CD14-positive monocyte (primary cell): ENCODE measurements at regions not wholly inside any gene's neighbourhood (a gene's known extent, or its start where the extent isn't known, plus 50 kb on each side); places are given as distances from the start of the nearest gene placed in this dataset.

Experiments used
- DNase-seq, 3 donors: peaks; one replicate each; pipeline ENCODE4 v3.0.0-alpha.2; 2011 to 2022
- H2AFZ ChIP-seq: 2 replicates; pipeline ENCODE4 v1.6.0; 2012; ENCODE audit warnings: mild to moderate bottlenecking, low read depth, low read length, inconsistent platforms; ENCODE audit not compliant: insufficient read depth, poor library complexity, severe bottlenecking
- H3K27ac ChIP-seq, 2 donors: 1 replicate in 1 of 2; 2 replicates in 1 of 2; pipeline ENCODE4 v1.5.1; 2012 to 2013; ENCODE audit warnings: low read length in 2 of 2, control low read depth in 1 of 2, inconsistent platforms in 1 of 2, low read depth in 1 of 2, mild to moderate bottlenecking in 1 of 2
- H3K27me3 ChIP-seq, 2 donors: one replicate each; pipeline versions ENCODE4 v1.6.0 to v1.6.1; 2011 to 2013; ENCODE audit warnings: low read length in 2 of 2; ENCODE audit not compliant: control insufficient read depth in 2 of 2, insufficient read depth in 2 of 2
- H3K36me3 ChIP-seq, 2 donors: replicated peaks in 1 of 2; 1 replicate in 1 of 2; 2 replicates in 1 of 2; pipeline versions ENCODE4 v1.5.1 to v1.6.1; 2012 to 2013; ENCODE audit warnings: low read length in 2 of 2, control low read depth in 1 of 2, inconsistent platforms in 1 of 2, mild to moderate bottlenecking in 1 of 2; ENCODE audit not compliant: insufficient read depth in 2 of 2, control insufficient read depth in 1 of 2
- H3K4me1 ChIP-seq, 2 donors: 1 replicate in 1 of 2; 2 replicates in 1 of 2; pipeline versions ENCODE4 v1.5.1 to v1.6.1; 2012 to 2013; ENCODE audit warnings: low read length in 2 of 2, control low read depth in 1 of 2, inconsistent platforms in 1 of 2, mild to moderate bottlenecking in 1 of 2, moderate library complexity in 1 of 2; ENCODE audit not compliant: insufficient read depth in 2 of 2, control insufficient read depth in 1 of 2
- H3K4me2 ChIP-seq: replicated peaks from 2 replicates; pipeline ENCODE3; 2012; ENCODE audit warnings: low read length, moderate library complexity, mild to moderate bottlenecking; ENCODE audit not compliant: poor library complexity, severe bottlenecking; ENCODE audit errors: extremely low read depth
- H3K4me3 ChIP-seq, 3 experiments: fragments of 200-600 bp in 1 of 3; sonication (generic) in 1 of 3; replicated peaks in 1 of 3; 1 replicate in 2 of 3; 2 replicates in 1 of 3; pipeline ENCODE4 v1.5.1; 2011 to 2013; ENCODE audit warnings: low read length in 3 of 3, mild to moderate bottlenecking in 3 of 3, control low read depth in 2 of 3, low read depth in 2 of 3, inconsistent platforms in 1 of 3, moderate library complexity in 1 of 3
- H3K79me2 ChIP-seq: 2 replicates; pipeline ENCODE4 v1.6.0; 2012; ENCODE audit warnings: mild to moderate bottlenecking, control low read depth, inconsistent platforms, low read length, moderate library complexity; ENCODE audit not compliant: insufficient read depth
- H3K9ac ChIP-seq: 2 replicates; pipeline ENCODE4 v1.6.0; 2017; ENCODE audit warnings: low read length, mild to moderate bottlenecking; ENCODE audit not compliant: insufficient read depth, poor library complexity, severe bottlenecking
- H3K9me3 ChIP-seq, 2 donors: replicated peaks in 1 of 2; 1 replicate in 1 of 2; 2 replicates in 1 of 2; pipeline versions ENCODE4 v1.5.1 to v1.6.1; 2012 to 2013; ENCODE audit warnings: low read length in 2 of 2, control low read depth in 1 of 2; ENCODE audit not compliant: control insufficient read depth in 1 of 2, insufficient read depth in 1 of 2
- H4K20me1 ChIP-seq: 2 replicates; pipeline ENCODE4 v1.6.0; 2012; ENCODE audit warnings: mild to moderate bottlenecking, low read length, control low read depth, moderate library complexity; ENCODE audit not compliant: insufficient read depth
- H3K27ac Mint-ChIP-seq, 7 donors: one replicate each; pipeline ENCODE4 v1.8.0; 2020; ENCODE audit warnings: mild to moderate bottlenecking in 7 of 7, mixed read lengths in 7 of 7, moderate library complexity in 6 of 7, inconsistent platforms in 2 of 7
- H3K27me3 Mint-ChIP-seq, 3 donors: one replicate each; pipeline ENCODE4 v1.8.0; 2021 to 2022; ENCODE audit warnings: low read depth in 3 of 3, mild to moderate bottlenecking in 3 of 3, mixed read lengths in 3 of 3, moderate library complexity in 3 of 3, inconsistent platforms in 1 of 3
- H3K36me3 Mint-ChIP-seq, 2 donors: one replicate each; pipeline ENCODE4 v1.8.0; 2020; ENCODE audit warnings: mixed read lengths in 2 of 2, inconsistent platforms in 1 of 2, mild to moderate bottlenecking in 1 of 2
- H3K4me1 Mint-ChIP-seq: one replicate; pipeline ENCODE4 v1.8.0; 2020; ENCODE audit warnings: mild to moderate bottlenecking, mixed read lengths
- H3K4me3 Mint-ChIP-seq, 2 donors: one replicate each; pipeline ENCODE4 v1.8.0; 2020; ENCODE audit warnings: mild to moderate bottlenecking in 2 of 2, mixed read lengths in 2 of 2, moderate library complexity in 1 of 2
- H3K9me3 Mint-ChIP-seq, 7 donors: one replicate each; pipeline ENCODE4 v1.8.0; 2020 to 2022; ENCODE audit warnings: mixed read lengths in 7 of 7, mild to moderate bottlenecking in 6 of 7, moderate library complexity in 6 of 7, inconsistent platforms in 2 of 7
- WGBS: methylation state at CpG from one replicate; pipeline ENCODE4 v1.1.5; 2013; ENCODE audit warnings: missing lambda C conversion rate; ENCODE audit not compliant: insufficient coverage; 5-methylcytosine and 5-hydroxymethylcytosine counted together
- intact Hi-C, 2 donors: fragments of 100-400 bp; cut with micrococcal nuclease; formaldehyde crosslinking; loops; one replicate each; pipeline versions ENCODE4 v1.15.0 to v1.15.1; 2023
- TF ChIP-seq, protein P1 (sequence below): fragments of 200-600 bp; IDR thresholded peaks from one replicate; pipeline ENCODE4 v1.8.0; 2022; ENCODE audit warnings: antibody characterized with exemption, mild to moderate bottlenecking

DNA sequence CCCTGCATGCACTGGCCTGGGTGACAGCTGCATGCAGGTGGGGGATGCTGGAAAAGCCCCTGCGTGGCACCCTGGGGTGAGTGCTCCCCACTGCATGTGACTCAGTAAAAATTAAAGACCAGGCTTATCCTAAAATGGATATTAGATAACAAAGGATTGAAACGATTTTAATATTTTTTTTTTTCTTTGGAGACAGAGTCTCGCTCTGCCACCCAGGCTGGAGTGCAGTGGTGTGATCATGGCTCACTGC, 334.9 kb downstream of the C16orf95 start:
- H2AFZ ChIP-seq: no peak overlapping the region
- no peaks in the 10 kb centered on the region for H3K36me3 ChIP-seq
- no peak overlapping the region for H3K4me3 Mint-ChIP-seq
- WGBS: 100% methylated on average over 1 of the region's 3 CpGs
- no peak overlapping the region for H3K27ac ChIP-seq
- no peaks in the 10 kb centered on the region for H3K36me3 Mint-ChIP-seq
- no peaks in the 10 kb centered on the region for H3K27me3 ChIP-seq
- peaks cover 3 to 9% (median 6%) of the 10 kb centered on the region in 3 donors for H3K27me3 Mint-ChIP-seq
- no peaks in the 10 kb centered on the region for H3K9me3 ChIP-seq
- intact Hi-C loops: no loop called here
- no peak overlapping the region for H3K4me3 ChIP-seq
- TF ChIP-seq, protein P1, sequence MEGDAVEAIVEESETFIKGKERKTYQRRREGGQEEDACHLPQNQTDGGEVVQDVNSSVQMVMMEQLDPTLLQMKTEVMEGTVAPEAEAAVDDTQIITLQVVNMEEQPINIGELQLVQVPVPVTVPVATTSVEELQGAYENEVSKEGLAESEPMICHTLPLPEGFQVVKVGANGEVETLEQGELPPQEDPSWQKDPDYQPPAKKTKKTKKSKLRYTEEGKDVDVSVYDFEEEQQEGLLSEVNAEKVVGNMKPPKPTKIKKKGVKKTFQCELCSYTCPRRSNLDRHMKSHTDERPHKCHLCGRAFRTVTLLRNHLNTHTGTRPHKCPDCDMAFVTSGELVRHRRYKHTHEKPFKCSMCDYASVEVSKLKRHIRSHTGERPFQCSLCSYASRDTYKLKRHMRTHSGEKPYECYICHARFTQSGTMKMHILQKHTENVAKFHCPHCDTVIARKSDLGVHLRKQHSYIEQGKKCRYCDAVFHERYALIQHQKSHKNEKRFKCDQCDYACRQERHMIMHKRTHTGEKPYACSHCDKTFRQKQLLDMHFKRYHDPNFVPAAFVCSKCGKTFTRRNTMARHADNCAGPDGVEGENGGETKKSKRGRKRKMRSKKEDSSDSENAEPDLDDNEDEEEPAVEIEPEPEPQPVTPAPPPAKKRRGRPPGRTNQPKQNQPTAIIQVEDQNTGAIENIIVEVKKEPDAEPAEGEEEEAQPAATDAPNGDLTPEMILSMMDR: no peak
- no peak for DNase-seq
- H3K4me2 ChIP-seq: no peak overlapping the region
- H3K4me1 ChIP-seq: no peaks in the 10 kb centered on the region
- no peak overlapping the region for H3K27ac Mint-ChIP-seq
- no peaks in the 10 kb centered on the region for H3K4me1 Mint-ChIP-seq
- H3K9ac ChIP-seq: no peak overlapping the region
- no peaks in the 10 kb centered on the region for H3K9me3 Mint-ChIP-seq
- no peaks in the 10 kb centered on the region for H4K20me1 ChIP-seq
- no peaks in the 10 kb centered on the region for H3K79me2 ChIP-seq

GRCh38 chr16:86982912-86983311, 334.3 kb downstream of the C16orf95 start:
- no peak for DNase-seq
- no peaks in the 10 kb centered on the region for H3K79me2 ChIP-seq
- no peak overlapping the region for H3K4me2 ChIP-seq
- no peaks in the 10 kb centered on the region for H3K36me3 ChIP-seq
- no peak overlapping the region for H3K4me3 ChIP-seq
- H3K4me3 Mint-ChIP-seq: no peak overlapping the region
- no peak overlapping the region for H3K27ac ChIP-seq
- H3K36me3 Mint-ChIP-seq: no peaks in the 10 kb centered on the region
- H3K4me1 ChIP-seq: no peaks in the 10 kb centered on the region
- TF ChIP-seq, protein P1: no peak
- H3K9ac ChIP-seq: no peak overlapping the region
- H2AFZ ChIP-seq: no peak overlapping the region
- H3K27me3 ChIP-seq: no peaks in the 10 kb centered on the region
- H3K9me3 Mint-ChIP-seq: no peaks in the 10 kb centered on the region
- H3K9me3 ChIP-seq: no peaks in the 10 kb centered on the region
- H3K27ac Mint-ChIP-seq: peak overlapping the region in 1 of 7 donors; percentile 1
- WGBS: 93% methylated on average over 12 of the region's 12 CpGs
- H3K27me3 Mint-ChIP-seq: peaks cover 3 to 10% (median 6%) of the 10 kb centered on the region in 3 donors
- intact Hi-C loops: no loop called here
- H4K20me1 ChIP-seq: no peaks in the 10 kb centered on the region
- no peaks in the 10 kb centered on the region for H3K4me1 Mint-ChIP-seq
